GM12878 (cell line): ENCODE measurements at regions not wholly inside any gene's neighbourhood (a gene's known extent, or its start where the extent isn't known, plus 50 kb on each side); places are given as distances from the start of the nearest gene placed in this dataset.

ENCODE experiments used
- ATAC-seq: fragments of 200-7000 bp; cut with Tn5 transposase; 3 replicates; pipeline ENCODE4 v1.9.1; 2020; ENCODE audit warnings: mild to moderate bottlenecking, moderate library complexity
- BruUV-seq: library from RNA; stranded (reverse); fragments of 400-500 nt; replicated peaks from 2 replicates; lab custom pipeline; 2021; lab: Mats Ljungman, UMichigan
- CTCF ChIA-PET: fragments of 300-600 bp; sonication (Branson Sonifier 250); formaldehyde crosslinking; extraction: SDS; loops from one replicate; lab custom pipeline; 2021; ENCODE audit warnings: inconsistent platforms; lab: Yijun Ruan, JAX
- POLR2A ChIA-PET: fragments of 350-600 bp; formaldehyde crosslinking; extraction: SDS; loops from one replicate; lab custom pipeline; 2021; ENCODE audit warnings: inconsistent platforms; lab: Charles Lee
- RAD21 ChIA-PET: fragments of 300-600 bp; sonication (Branson Sonifier 250); formaldehyde crosslinking; loops from one replicate; lab custom pipeline; 2023; ENCODE audit warnings: antibody characterized with exemption; ENCODE audit not compliant: unreplicated experiment; lab: Charles Lee
- SMC1A ChIA-PET: fragments of 300-600 bp; sonication (Branson Sonifier 250); formaldehyde crosslinking; loops from one replicate; lab custom pipeline; 2023; ENCODE audit not compliant: unreplicated experiment, uncharacterized antibody; lab: Charles Lee
- DNase-seq: peaks from one replicate; pipeline ENCODE4 v3.0.0-alpha.2; 2011; ENCODE audit warnings: low read depth, low spot score
- FAIRE-seq: peaks from 3 replicates; lab custom pipeline; 2011; peaks lifted over from hg19 to GRCh38; lab: Jason Lieb, UNC
- H2AFZ ChIP-seq: 2 replicates; pipeline ENCODE4 v1.6.0; 2011; ENCODE audit warnings: low read depth, low read length, control low read depth; ENCODE audit not compliant: control insufficient read depth
- H3K27ac ChIP-seq: 2 replicates; pipeline ENCODE4 v1.5.1; 2011; ENCODE audit warnings: control low read depth; ENCODE audit not compliant: control insufficient read depth, insufficient read depth
- H3K27me3 ChIP-seq, 2 experiments: replicated peaks in 1 of 2; 2 replicates each; pipeline versions ENCODE4 v1.6.0 to v1.6.1; 2011; ENCODE audit warnings: low read length in 1 of 2; ENCODE audit not compliant: control insufficient read depth in 2 of 2, insufficient read depth in 2 of 2
- H3K36me3 ChIP-seq, 2 experiments: 2 replicates each; pipeline ENCODE4 v1.5.1; 2011; ENCODE audit warnings: low read length in 1 of 2; ENCODE audit not compliant: control insufficient read depth in 2 of 2, insufficient read depth in 2 of 2
- H3K4me1 ChIP-seq: 2 replicates; pipeline ENCODE4 v1.6.1; 2011; ENCODE audit warnings: mild to moderate bottlenecking, low read length, moderate library complexity, mixed read lengths; ENCODE audit not compliant: control insufficient read depth, insufficient read depth
- H3K4me2 ChIP-seq: 2 replicates; pipeline ENCODE4 v1.6.0; 2011; ENCODE audit warnings: control low read depth; ENCODE audit not compliant: control insufficient read depth, insufficient read depth
- H3K4me3 ChIP-seq: fragments of 200-600 bp; sonication (generic); 2 replicates; pipeline ENCODE4 v1.5.1; 2016
- H3K79me2 ChIP-seq: 2 replicates; pipeline ENCODE4 v1.6.0; 2011; ENCODE audit warnings: low read length; ENCODE audit not compliant: control insufficient read depth, insufficient read depth
- H3K9ac ChIP-seq: 2 replicates; pipeline ENCODE4 v1.8.0; 2011; ENCODE audit warnings: low read length, control low read depth, mixed read lengths; ENCODE audit not compliant: control insufficient read depth, insufficient read depth
- H3K9me3 ChIP-seq: replicated peaks from 3 replicates; pipeline ENCODE4 v1.5.1; 2011; ENCODE audit warnings: mild to moderate bottlenecking, low read length; ENCODE audit not compliant: control insufficient read depth, insufficient read depth
- H4K20me1 ChIP-seq: 2 replicates; pipeline ENCODE4 v1.6.0; 2011; ENCODE audit not compliant: control insufficient read depth, insufficient read depth
- CHD1 ChIP-seq: IDR thresholded peaks from 2 replicates; pipeline ENCODE4 v1.6.1; 2012; ENCODE audit warnings: low read depth, low read length, improper control_type of control experiment
- IKZF1 ChIP-seq: fragments of 450-650 bp; conservative IDR thresholded peaks from 2 replicates; pipeline ENCODE4 v1.6.1; 2017; ENCODE audit warnings: antibody characterized with exemption, mild to moderate bottlenecking
- PAX8 ChIP-seq: fragments of 450-650 bp; IDR thresholded peaks from 2 replicates; pipeline ENCODE4 v1.6.1; 2017; ENCODE audit warnings: mild to moderate bottlenecking, moderate library complexity
- POLR2A ChIP-seq: IDR thresholded peaks from 2 replicates; pipeline ENCODE4 v1.6.1; 2011; ENCODE audit warnings: low read depth, mild to moderate bottlenecking, low read length
- RBBP5 ChIP-seq: fragments of 200-600 bp; sonication (generic); conservative IDR thresholded peaks from 2 replicates; pipeline ENCODE4 v1.6.1; 2016
- RUNX3 ChIP-seq: IDR thresholded peaks from 2 replicates; pipeline ENCODE4 v1.6.1; 2012; ENCODE audit warnings: low read length, inconsistent platforms
- SRF ChIP-seq, 2 experiments: IDR thresholded peaks; 2 replicates each; pipeline ENCODE4 v1.6.1; 2011; ENCODE audit warnings: low read depth in 2 of 2, low read length in 2 of 2, mild to moderate bottlenecking in 1 of 2, moderate library complexity in 1 of 2
- STAT1 ChIP-seq: fragments of 450-650 bp; conservative IDR thresholded peaks from 2 replicates; pipeline ENCODE4 v1.6.1; 2014; ENCODE audit warnings: antibody characterized with exemption, mild to moderate bottlenecking
- STAT3 ChIP-seq: IDR thresholded peaks from 2 replicates; pipeline ENCODE4 v1.6.1; 2011; ENCODE audit warnings: low read depth, low read length, improper control_type of control experiment
- WGBS: methylation state at CpG from one replicate; pipeline ENCODE4 v1.1.6; 2016; ENCODE audit warnings: low lambda C conversion rate; ENCODE audit not compliant: insufficient replicate concordance, insufficient coverage; ENCODE audit errors: missing lambda C conversion rate; 5-methylcytosine and 5-hydroxymethylcytosine counted together
- in situ Hi-C: fragments of 300-500 bp; cut with MboI; formaldehyde crosslinking; loops from 9 replicates; pipeline ENCODE4 v1.14.3; 2018; ENCODE audit warnings: mixed read lengths
- intact Hi-C: fragments of 100-400 bp; cut with micrococcal nuclease; formaldehyde crosslinking; loops from one replicate; pipeline ENCODE4 v1.14.2; 2022; ENCODE audit not compliant: unreplicated experiment
- TF ChIP-seq, protein P1 (sequence below): fragments of 450-650 bp; IDR thresholded peaks from 2 replicates; pipeline ENCODE4 v1.6.1; 2017; ENCODE audit warnings: mild to moderate bottlenecking, moderate library complexity
- TF ChIP-seq, protein P2 (sequence below): fragments of 450-650 bp; IDR thresholded peaks from 2 replicates; pipeline ENCODE4 v1.6.1; 2017; ENCODE audit warnings: borderline replicate concordance

DNA sequence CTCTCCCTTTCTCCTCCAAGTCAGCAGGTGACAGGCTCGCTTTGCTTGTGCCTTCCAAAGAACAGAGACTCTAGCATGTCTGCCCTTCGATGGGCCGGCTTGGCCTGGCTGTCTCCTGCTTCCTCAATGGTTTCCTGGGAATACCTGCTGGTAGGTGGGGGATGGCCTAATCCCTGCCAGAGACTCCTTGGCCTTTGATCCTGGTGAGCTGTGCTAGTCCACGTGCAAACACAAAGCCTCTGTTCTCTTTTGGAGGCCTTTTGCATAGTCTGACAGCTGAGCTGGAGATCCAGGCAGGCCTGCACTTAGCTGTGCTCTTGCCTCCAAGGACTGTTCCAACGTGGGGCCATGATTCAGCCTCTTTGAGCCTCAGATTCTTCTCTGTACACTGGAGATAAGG lies 67.6 kb downstream of the ARL4C start:
- FAIRE-seq: no peak
- H3K27ac ChIP-seq: no peak overlapping the region

More for the DNA sequence above, 67.6 kb downstream of the ARL4C start:
- H3K9ac ChIP-seq: no peak overlapping the region
- peaks cover 19% of the 10 kb centered on the region for H3K4me1 ChIP-seq
- H4K20me1 ChIP-seq: no peaks in the 10 kb centered on the region
- DNase-seq (no peak), ATAC-seq (no peak)
- no peaks in the 10 kb centered on the region for H3K36me3 ChIP-seq
- no peaks in the 10 kb centered on the region for H3K79me2 ChIP-seq
- no peak overlapping the region for H3K4me3 ChIP-seq
- ChIA-PET CTCF (no interaction called here), POLR2A (no interaction called here), SMC1A (no interaction called here), RAD21 (no interaction called here)
- no peaks in the 10 kb centered on the region for H3K9me3 ChIP-seq
- WGBS: 59% methylated on average over 5 of the region's 5 CpGs
- TF ChIP-seq RUNX3 (no peak), CHD1 (no peak), STAT1 (no peak), STAT3 (no peak), PAX8 (no peak), RBBP5 (no peak), IKZF1 (no peak), SRF (IDR thresholded peaks at IDR 0.05; ENCODE audit: low read depth in 2 of 2, low read length in 2 of 2) (no peak), POLR2A (no peak)
- TF ChIP-seq, protein P1, sequence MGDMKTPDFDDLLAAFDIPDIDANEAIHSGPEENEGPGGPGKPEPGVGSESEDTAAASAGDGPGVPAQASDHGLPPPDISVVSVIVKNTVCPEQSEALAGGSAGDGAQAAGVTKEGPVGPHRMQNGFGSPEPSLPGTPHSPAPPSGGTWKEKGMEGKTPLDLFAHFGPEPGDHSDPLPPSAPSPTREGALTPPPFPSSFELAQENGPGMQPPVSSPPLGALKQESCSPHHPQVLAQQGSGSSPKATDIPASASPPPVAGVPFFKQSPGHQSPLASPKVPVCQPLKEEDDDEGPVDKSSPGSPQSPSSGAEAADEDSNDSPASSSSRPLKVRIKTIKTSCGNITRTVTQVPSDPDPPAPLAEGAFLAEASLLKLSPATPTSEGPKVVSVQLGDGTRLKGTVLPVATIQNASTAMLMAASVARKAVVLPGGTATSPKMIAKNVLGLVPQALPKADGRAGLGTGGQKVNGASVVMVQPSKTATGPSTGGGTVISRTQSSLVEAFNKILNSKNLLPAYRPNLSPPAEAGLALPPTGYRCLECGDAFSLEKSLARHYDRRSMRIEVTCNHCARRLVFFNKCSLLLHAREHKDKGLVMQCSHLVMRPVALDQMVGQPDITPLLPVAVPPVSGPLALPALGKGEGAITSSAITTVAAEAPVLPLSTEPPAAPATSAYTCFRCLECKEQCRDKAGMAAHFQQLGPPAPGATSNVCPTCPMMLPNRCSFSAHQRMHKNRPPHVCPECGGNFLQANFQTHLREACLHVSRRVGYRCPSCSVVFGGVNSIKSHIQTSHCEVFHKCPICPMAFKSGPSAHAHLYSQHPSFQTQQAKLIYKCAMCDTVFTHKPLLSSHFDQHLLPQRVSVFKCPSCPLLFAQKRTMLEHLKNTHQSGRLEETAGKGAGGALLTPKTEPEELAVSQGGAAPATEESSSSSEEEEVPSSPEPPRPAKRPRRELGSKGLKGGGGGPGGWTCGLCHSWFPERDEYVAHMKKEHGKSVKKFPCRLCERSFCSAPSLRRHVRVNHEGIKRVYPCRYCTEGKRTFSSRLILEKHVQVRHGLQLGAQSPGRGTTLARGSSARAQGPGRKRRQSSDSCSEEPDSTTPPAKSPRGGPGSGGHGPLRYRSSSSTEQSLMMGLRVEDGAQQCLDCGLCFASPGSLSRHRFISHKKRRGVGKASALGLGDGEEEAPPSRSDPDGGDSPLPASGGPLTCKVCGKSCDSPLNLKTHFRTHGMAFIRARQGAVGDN: no peak
- TF ChIP-seq, protein P2, sequence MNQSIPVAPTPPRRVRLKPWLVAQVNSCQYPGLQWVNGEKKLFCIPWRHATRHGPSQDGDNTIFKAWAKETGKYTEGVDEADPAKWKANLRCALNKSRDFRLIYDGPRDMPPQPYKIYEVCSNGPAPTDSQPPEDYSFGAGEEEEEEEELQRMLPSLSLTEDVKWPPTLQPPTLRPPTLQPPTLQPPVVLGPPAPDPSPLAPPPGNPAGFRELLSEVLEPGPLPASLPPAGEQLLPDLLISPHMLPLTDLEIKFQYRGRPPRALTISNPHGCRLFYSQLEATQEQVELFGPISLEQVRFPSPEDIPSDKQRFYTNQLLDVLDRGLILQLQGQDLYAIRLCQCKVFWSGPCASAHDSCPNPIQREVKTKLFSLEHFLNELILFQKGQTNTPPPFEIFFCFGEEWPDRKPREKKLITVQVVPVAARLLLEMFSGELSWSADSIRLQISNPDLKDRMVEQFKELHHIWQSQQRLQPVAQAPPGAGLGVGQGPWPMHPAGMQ: no peak
- in situ Hi-C loops (no loop called here), intact Hi-C loops (no loop called here)
- no TSS peak for BruUV-seq
- H3K27me3 ChIP-seq: no peaks in the 10 kb centered on the region
- H3K4me2 ChIP-seq: no peak overlapping the region
- no peak overlapping the region for H2AFZ ChIP-seq
